Prostate gland (tissue), 2 donors: ENCODE measurements at regions not wholly inside any gene's neighbourhood (a gene's known extent, or its start where the extent isn't known, plus 50 kb on each side); places are given as distances from the start of the nearest gene placed in this dataset.

ENCODE experiments used
- DNase-seq: peaks from one replicate; pipeline ENCODE4 v3.0.0-alpha.2; 2019; ENCODE audit warnings: low spot score
- H3K27ac ChIP-seq, 2 donors: fragments of 200-600 bp; sonication (generic); 2 replicates each; pipeline ENCODE4 v1.5.1; 2017 to 2019
- H3K27me3 ChIP-seq: fragments of 200-600 bp; sonication (generic); replicated peaks from 2 replicates; pipeline ENCODE4 v1.5.1; 2019; ENCODE audit not compliant: insufficient read depth
- H3K36me3 ChIP-seq, 2 donors: fragments of 200-600 bp; sonication (generic); 1 replicate in 1 of 2; 2 replicates in 1 of 2; pipeline versions ENCODE4 v1.5.1 to v1.8.1; 2017 to 2019
- H3K4me1 ChIP-seq: fragments of 200-600 bp; sonication (generic); replicated peaks from 2 replicates; pipeline ENCODE4 v1.5.1; 2019
- H3K4me3 ChIP-seq, 2 donors: fragments of 200-600 bp; sonication (generic); 2 replicates each; pipeline ENCODE4 v1.5.1; 2017 to 2019
- H3K9me3 ChIP-seq: fragments of 200-600 bp; sonication (generic); 2 replicates; pipeline ENCODE4 v1.5.1; 2017
- CTCF ChIP-seq, 4 experiments: fragments of 200-600 bp in 2 of 4; fragments of 450-650 bp in 2 of 4; sonication (generic) in 2 of 4; IDR thresholded peaks; 1 replicate in 3 of 4; 2 replicates in 1 of 4; pipeline ENCODE4 v1.5.1; 2016 to 2019; ENCODE audit warnings: antibody characterized with exemption in 4 of 4, mild to moderate bottlenecking in 2 of 4, moderate library complexity in 2 of 4
- POLR2A ChIP-seq: fragments of 450-650 bp; IDR thresholded peaks from one replicate; pipeline ENCODE4 v1.6.1; 2016; ENCODE audit warnings: antibody characterized with exemption, mild to moderate bottlenecking
- POLR2AphosphoS5 ChIP-seq: sonication (generic); formaldehyde crosslinking; IDR thresholded peaks from one replicate; pipeline ENCODE4 v1.6.1; 2017; ENCODE audit warnings: antibody characterized with exemption
- WGBS: methylation state at CpG from one replicate; pipeline ENCODE4 v1.1.5; 2018; 5-methylcytosine and 5-hydroxymethylcytosine counted together
- intact Hi-C: fragments of 100-400 bp; cut with DNase I; formaldehyde crosslinking; loops from one replicate; pipeline ENCODE4 v1.14.2; 2022

- Histone ChIP-seq H3K27me3 (no peaks in the 10 kb centered on the region), H3K27ac (no peak overlapping the region), H3K9me3 (no peaks in the 10 kb centered on the region), H3K4me3 (no peak overlapping the region), H3K36me3 (no peaks in the 10 kb centered on the region), H3K4me1 (no peaks in the 10 kb centered on the region)
- DNase-seq = no peak
- intact Hi-C loops = no loop called here
- TF ChIP-seq POLR2AphosphoS5 = no peak
- TF ChIP-seq POLR2A = no peak
- TF ChIP-seq CTCF (IDR thresholded peaks at IDR 0.05) = no peak
- WGBS = 87% methylated on average over 4 of the region's 5 CpGs
Observed at GRCh38 chr22:48828688-48829087, 999.0 kb downstream of the BRD1 start.

GRCh38 chr22:48827904-48828555 lies 999.6 kb downstream of the BRD1 start:
- no peak for DNase-seq
- Histone ChIP-seq H3K4me1 (no peaks in the 10 kb centered on the region), H3K27ac (no peak overlapping the region), H3K36me3 (no peaks in the 10 kb centered on the region), H3K9me3 (no peaks in the 10 kb centered on the region), H3K4me3 (no peak overlapping the region), H3K27me3 (no peaks in the 10 kb centered on the region)
- intact Hi-C loops = no loop called here
- no peak for TF ChIP-seq POLR2AphosphoS5
- no peak for TF ChIP-seq CTCF (IDR thresholded peaks at IDR 0.05)
- no peak for TF ChIP-seq POLR2A
- WGBS = 29% methylated on average over 16 of the region's 18 CpGs

GRCh38 chr22:48827268-48827846 lies 1000.3 kb downstream of the BRD1 start:
- no peaks in the 10 kb centered on the region for H3K9me3 ChIP-seq
- intact Hi-C loops = no loop called here
- no peaks in the 10 kb centered on the region for H3K36me3 ChIP-seq
- WGBS = 37% methylated on average over 18 of the region's 18 CpGs
- H3K27ac ChIP-seq = no peak overlapping the region
- no peak overlapping the region for H3K4me3 ChIP-seq
- H3K4me1 ChIP-seq = no peaks in the 10 kb centered on the region
- DNase-seq = no peak
- peaks cover 2% of the 10 kb centered on the region for H3K27me3 ChIP-seq
- TF ChIP-seq POLR2AphosphoS5 (no peak), POLR2A (no peak), CTCF (IDR thresholded peaks at IDR 0.05) (no peak)

GRCh38 chr22:48826546-48826945 lies 1001.1 kb downstream of the BRD1 start:
- no peak for DNase-seq

More at GRCh38 chr22:48826546-48826945, 1001.1 kb downstream of the BRD1 start:
- Histone ChIP-seq H3K27me3 (peaks cover 8% of the 10 kb centered on the region), H3K4me1 (no peaks in the 10 kb centered on the region), H3K4me3 (no peak overlapping the region), H3K36me3 (no peaks in the 10 kb centered on the region), H3K27ac (no peak overlapping the region), H3K9me3 (no peaks in the 10 kb centered on the region)
- no peak for TF ChIP-seq POLR2A
- no peak for TF ChIP-seq POLR2AphosphoS5
- TF ChIP-seq CTCF (IDR thresholded peaks at IDR 0.05) = no peak
- 92% methylated on average over 9 of the region's 9 CpGs for WGBS
- intact Hi-C loops = no loop called here
